Heart right ventricle (tissue), 16 donors: ENCODE measurements at regions not wholly inside any gene's neighbourhood (a gene's known extent, or its start where the extent isn't known, plus 50 kb on each side); places are given as distances from the start of the nearest gene placed in this dataset.

Experiments
- ATAC-seq, 8 donors: fragments of 200-7000 bp; cut with Tn5 transposase; one replicate each; pipeline ENCODE4 v1.9.1; 2020; ENCODE audit warnings: mild to moderate bottlenecking in 8 of 8, moderate library complexity in 8 of 8, moderate number of reproducible peaks in 1 of 8
- DNase-seq, 2 donors: peaks; one replicate each; pipeline ENCODE4 v3.0.0-alpha.2; 2020
- H3K27ac ChIP-seq, 10 donors: fragments of 200-600 bp; sonication (generic) in 2 of 10; one replicate each; pipeline versions ENCODE4 v1.5.0 to v1.8.0; 2020 to 2022; ENCODE audit warnings: mild to moderate bottlenecking in 3 of 10
- H3K27me3 ChIP-seq, 7 donors: fragments of 200-600 bp; one replicate each; pipeline ENCODE4 v1.8.0; 2021 to 2022; ENCODE audit warnings: mild to moderate bottlenecking in 2 of 7
- H3K36me3 ChIP-seq, 9 donors: fragments of 200-600 bp; sonication (generic) in 1 of 9; one replicate each; pipeline versions ENCODE4 v1.5.0 to v1.8.0; 2020 to 2022; ENCODE audit warnings: mild to moderate bottlenecking in 2 of 9
- H3K4me1 ChIP-seq, 9 donors: fragments of 200-600 bp; sonication (generic) in 1 of 9; one replicate each; pipeline versions ENCODE4 v1.5.0 to v1.8.0; 2020 to 2022; ENCODE audit warnings: mild to moderate bottlenecking in 4 of 9
- H3K4me3 ChIP-seq, 10 donors: fragments of 200-600 bp; sonication (generic) in 2 of 10; one replicate each; pipeline versions ENCODE4 v1.5.0 to v1.8.0; 2020 to 2022; ENCODE audit warnings: mild to moderate bottlenecking in 7 of 10, moderate library complexity in 2 of 10
- H3K9me3 ChIP-seq, 11 donors: fragments of 200-600 bp in 10 of 11; sonication (generic) in 2 of 11; one replicate each; pipeline versions ENCODE4 v1.5.0 to v1.8.0; 2013 to 2022; ENCODE audit warnings: mild to moderate bottlenecking in 2 of 11, control low read depth in 1 of 11, moderate library complexity in 1 of 11
- WGBS, 2 donors: extraction: QIAGEN DNeasy Blood & Tissue Kit; methylation state at CpG; one replicate each; pipeline ENCODE4 v1.1.7; 2013; ENCODE audit warnings: inconsistent platforms in 1 of 2; 5-methylcytosine and 5-hydroxymethylcytosine counted together
- intact Hi-C, 10 donors: fragments of 100-400 bp; cut with DNase I; formaldehyde crosslinking; loops; one replicate each; pipeline versions ENCODE4 v1.11.1 to v1.14.2; 2022
- TF ChIP-seq, protein P1 (sequence below), 9 donors: fragments of 200-600 bp; sonication (generic) in 2 of 9; IDR thresholded peaks; one replicate each; pipeline versions ENCODE4 v1.5.0 to v1.8.0; 2021 to 2022; ENCODE audit warnings: antibody characterized with exemption in 9 of 9, mild to moderate bottlenecking in 5 of 9, moderate library complexity in 1 of 9
- donor health status: Arrhythmogenic right ventricular cardiomyopathy.
- donor health status: ischemic (EF 13 %, LVEDD 7.1; RV severe dilation, severe dysfunction).
- donor health status: healthy with polysubstance abuse.
- donor health status: DM: no; HTN: yes; CAD: no.
- donor health status: DM: no; HTN: no; CAD: no.
- donor health status: ischemic (EF 25% LVEDD 6.9; RV normal size, moderate dysfunction).
- donor health status: ischemic (EF 25% LVEDD 5.7; RV mildly dilated, moderate dysfunction).
- donor health status: healthy.
- donor health status: DM: yes; HTN: yes; CAD: no.
- donor health status: Ischemic cardiomyopathy.
- donor health status: ischemic (EF 35%, LVEDD 5.7; RV mildly dilated, moderate dysfunction).
- donor health status: nonischemic (EF 11% LVEDD 7.7; RV severe dilation, severe dysfunction).
- donor health status: DM: yes; HTN: yes; CAD: no.
- donor health status: PGD.
- donor health status: ischemic (EF 29% LVEDD 5.4; RV normal size, mild dysfunction).
- donor health status: nonischemic (EF 23%, LVEDD 6.1; RV moderate dilation, normal function).

- intact Hi-C loops, result loop anchor here in 1 of 10 donors (10.0 kb wide), 1 partner anchor 831 kb away; no protein-coding TSS in a partner anchor
- H3K9me3 ChIP-seq, result peaks cover 0 to 27% (median 0%) of the 10 kb centered on the region in 11 donors
- H3K4me3 ChIP-seq, result no peak overlapping the region
- no peak overlapping the region for H3K27ac ChIP-seq
- no peaks in the 10 kb centered on the region for H3K27me3 ChIP-seq
- TF ChIP-seq, protein P1, sequence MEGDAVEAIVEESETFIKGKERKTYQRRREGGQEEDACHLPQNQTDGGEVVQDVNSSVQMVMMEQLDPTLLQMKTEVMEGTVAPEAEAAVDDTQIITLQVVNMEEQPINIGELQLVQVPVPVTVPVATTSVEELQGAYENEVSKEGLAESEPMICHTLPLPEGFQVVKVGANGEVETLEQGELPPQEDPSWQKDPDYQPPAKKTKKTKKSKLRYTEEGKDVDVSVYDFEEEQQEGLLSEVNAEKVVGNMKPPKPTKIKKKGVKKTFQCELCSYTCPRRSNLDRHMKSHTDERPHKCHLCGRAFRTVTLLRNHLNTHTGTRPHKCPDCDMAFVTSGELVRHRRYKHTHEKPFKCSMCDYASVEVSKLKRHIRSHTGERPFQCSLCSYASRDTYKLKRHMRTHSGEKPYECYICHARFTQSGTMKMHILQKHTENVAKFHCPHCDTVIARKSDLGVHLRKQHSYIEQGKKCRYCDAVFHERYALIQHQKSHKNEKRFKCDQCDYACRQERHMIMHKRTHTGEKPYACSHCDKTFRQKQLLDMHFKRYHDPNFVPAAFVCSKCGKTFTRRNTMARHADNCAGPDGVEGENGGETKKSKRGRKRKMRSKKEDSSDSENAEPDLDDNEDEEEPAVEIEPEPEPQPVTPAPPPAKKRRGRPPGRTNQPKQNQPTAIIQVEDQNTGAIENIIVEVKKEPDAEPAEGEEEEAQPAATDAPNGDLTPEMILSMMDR (IDR thresholded peaks at IDR 0.05), result no peak
- WGBS, 2 donors, result 82 to 89% methylated on average over 5 of the region's 5 CpGs
- no peaks in the 10 kb centered on the region for H3K4me1 ChIP-seq
- ATAC-seq, result no peak
- no peak for DNase-seq
- no peaks in the 10 kb centered on the region for H3K36me3 ChIP-seq
These were observed 308.5 kb downstream of the MAT2B start for GRCh38 chr5:163813900-163814299.

- intact Hi-C loops, result loop anchor here in 1 of 10 donors (10.0 kb wide), 1 partner anchor 829 kb away; no protein-coding TSS in a partner anchor
- Histone ChIP-seq H3K4me3 (no peak overlapping the region), H3K9me3 (peaks cover 0 to 41% (median 0%) of the 10 kb centered on the region in 11 donors), H3K27me3 (no peaks in the 10 kb centered on the region), H3K4me1 (no peaks in the 10 kb centered on the region), H3K27ac (no peak overlapping the region), H3K36me3 (no peaks in the 10 kb centered on the region)
- DNase-seq (no peak), ATAC-seq (no peak)
- TF ChIP-seq, protein P1 (IDR thresholded peaks at IDR 0.05), result no peak
These were observed 309.9 kb downstream of the MAT2B start for GRCh38 chr5:163815240-163815791.

DNA sequence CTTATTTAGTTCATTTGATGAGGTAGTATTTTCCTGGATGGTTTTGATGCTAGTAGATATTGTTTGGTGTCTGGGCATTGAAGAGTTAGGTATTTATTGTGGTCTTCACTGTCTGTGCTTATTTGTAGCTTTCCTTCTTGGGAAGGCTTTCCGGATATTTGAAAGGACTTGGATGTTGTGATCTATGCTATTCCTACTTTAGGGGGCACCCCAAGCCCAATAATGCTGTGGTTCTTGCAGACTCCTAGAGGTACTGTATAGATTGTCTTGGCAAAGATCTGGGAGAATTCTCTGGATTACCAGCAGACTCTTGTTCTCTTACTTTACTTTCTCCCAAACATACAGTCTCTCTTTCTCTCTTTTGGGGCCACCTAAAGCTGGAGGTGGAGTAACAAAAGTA lies 315.7 kb downstream of the MAT2B start:
- 84 to 88% methylated on average over 1 of the region's 1 CpG for WGBS, 2 donors
- intact Hi-C loops, result no loop called here
- Histone ChIP-seq H3K36me3 (no peaks in the 10 kb centered on the region), H3K9me3 (peaks cover 0 to 56% (median 9%) of the 10 kb centered on the region in 11 donors), H3K27me3 (no peaks in the 10 kb centered on the region), H3K27ac (no peak overlapping the region), H3K4me1 (no peaks in the 10 kb centered on the region), H3K4me3 (no peak overlapping the region)
- TF ChIP-seq, protein P1 (IDR thresholded peaks at IDR 0.05), result no peak
- ATAC-seq, result no peak
- DNase-seq, result no peak

DNA sequence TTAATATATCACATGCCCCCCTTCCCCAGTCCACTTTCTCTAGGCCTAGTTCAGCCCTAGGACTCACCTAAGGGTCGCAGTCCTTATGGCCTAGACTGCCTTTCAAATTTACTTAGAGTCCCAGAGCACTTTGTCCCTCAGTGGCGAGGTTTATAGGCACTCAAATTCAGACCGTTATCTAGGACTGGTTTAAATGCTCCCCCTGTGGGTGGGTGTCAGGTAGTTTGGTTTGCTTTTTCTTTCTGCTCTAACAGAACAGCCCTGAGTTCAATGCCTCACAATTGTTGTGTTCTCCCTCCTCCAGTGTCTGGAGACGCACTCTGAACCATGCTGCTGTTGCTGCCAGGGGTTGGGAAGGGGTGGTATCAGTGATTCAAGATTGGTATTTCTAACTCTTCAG lies 317.1 kb downstream of the MAT2B start:
- no peaks in the 10 kb centered on the region for H3K36me3 ChIP-seq
- no peak for DNase-seq
- H3K4me1 ChIP-seq, result no peaks in the 10 kb centered on the region
- no peak overlapping the region for H3K27ac ChIP-seq
- peaks cover 0 to 42% (median 9%) of the 10 kb centered on the region in 11 donors for H3K9me3 ChIP-seq
- TF ChIP-seq, protein P1 (IDR thresholded peaks at IDR 0.05), result no peak
- intact Hi-C loops, result no loop called here
- 69 to 83% methylated on average over 4 of the region's 4 CpGs for WGBS, 2 donors
- H3K4me3 ChIP-seq, result no peak overlapping the region
- no peaks in the 10 kb centered on the region for H3K27me3 ChIP-seq
- ATAC-seq, result peak in 1 of 8 donors; percentile 44
